ENCODE measurements at regions not wholly inside any gene's neighbourhood (a gene's known extent, or its start where the extent isn't known, plus 50 kb on each side); places are given as distances from the start of the nearest gene placed in this dataset.

DNA sequence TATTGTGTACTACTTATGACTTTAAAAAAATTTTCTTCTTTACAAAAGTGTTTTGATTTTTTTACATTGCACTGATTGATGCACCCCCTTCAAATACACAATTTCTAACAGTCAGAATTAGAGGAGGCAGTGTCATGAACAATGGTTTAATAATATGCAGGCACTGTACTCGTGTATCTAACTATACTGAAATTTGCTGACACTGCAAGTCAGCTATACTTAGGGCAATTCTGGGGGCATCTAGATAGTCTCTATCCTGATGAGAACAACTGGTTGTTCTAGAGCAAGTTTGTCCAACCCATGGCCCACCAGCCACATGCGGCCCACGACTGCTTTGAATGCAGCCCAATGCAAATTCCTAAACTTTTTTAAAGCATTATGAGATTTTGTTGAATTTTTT lies 375.6 kb downstream of the BCKDHB start:
- no peak for TF ChIP-seq CTCF (IDR thresholded peaks at IDR 0.05)
- Mint-ChIP-seq H3K9me3 (no peaks in the 10 kb centered on the region), H3K27ac (no peak overlapping the region), H3K4me3 (no peak overlapping the region), H3K36me3 (ENCODE audit: low read depth) (no peaks in the 10 kb centered on the region), H3K27me3 (ENCODE audit: insufficient read depth) (no peaks in the 10 kb centered on the region), H3K4me1 (ENCODE audit: low read depth) (peaks cover 31% of the 10 kb centered on the region)
- no peak for DNase-seq

DNA sequence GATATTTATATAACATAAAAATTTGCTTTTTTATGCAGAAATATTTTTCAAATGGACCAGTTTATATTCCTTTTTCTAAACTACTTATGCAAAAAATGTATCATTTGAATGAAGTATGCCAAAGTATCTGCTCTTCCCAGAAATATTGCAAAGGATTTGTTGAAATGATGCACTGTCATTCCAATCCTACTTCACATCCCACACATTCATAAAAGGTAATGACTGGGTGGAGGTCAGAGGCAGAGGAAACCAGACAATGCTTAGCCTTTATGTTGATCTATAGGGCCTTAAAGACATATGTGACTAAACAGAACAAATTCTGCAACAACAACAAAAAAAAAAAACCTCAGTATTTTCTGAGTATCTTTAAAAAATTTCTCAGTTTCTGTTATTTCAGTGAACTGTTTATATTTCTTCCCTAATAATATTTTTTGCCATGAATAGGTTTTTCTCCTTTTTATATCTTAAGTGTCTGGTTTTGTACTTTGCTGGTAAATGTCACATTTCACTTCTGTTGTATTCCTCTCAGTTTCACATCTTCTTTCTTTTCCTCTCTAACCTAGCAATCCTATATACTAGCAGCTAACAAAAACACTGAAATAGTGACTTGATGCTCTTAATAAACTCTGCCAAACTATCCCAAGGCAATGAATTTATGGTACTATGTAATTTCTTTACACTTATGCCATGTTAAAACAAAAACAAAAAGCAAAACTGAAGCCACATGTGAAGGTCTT lies 374.1 kb downstream of the BCKDHB start:
- H3K27ac Mint-ChIP-seq = no peak overlapping the region
- H3K36me3 Mint-ChIP-seq (ENCODE audit: low read depth) = no peaks in the 10 kb centered on the region
- TF ChIP-seq CTCF (IDR thresholded peaks at IDR 0.05) = no peak
- no peaks in the 10 kb centered on the region for H3K9me3 Mint-ChIP-seq
- DNase-seq = no peak
- H3K4me3 Mint-ChIP-seq = no peak overlapping the region
- H3K4me1 Mint-ChIP-seq (ENCODE audit: low read depth) = peaks cover 44% of the 10 kb centered on the region
- no peaks in the 10 kb centered on the region for H3K27me3 Mint-ChIP-seq (ENCODE audit: insufficient read depth)

DNA sequence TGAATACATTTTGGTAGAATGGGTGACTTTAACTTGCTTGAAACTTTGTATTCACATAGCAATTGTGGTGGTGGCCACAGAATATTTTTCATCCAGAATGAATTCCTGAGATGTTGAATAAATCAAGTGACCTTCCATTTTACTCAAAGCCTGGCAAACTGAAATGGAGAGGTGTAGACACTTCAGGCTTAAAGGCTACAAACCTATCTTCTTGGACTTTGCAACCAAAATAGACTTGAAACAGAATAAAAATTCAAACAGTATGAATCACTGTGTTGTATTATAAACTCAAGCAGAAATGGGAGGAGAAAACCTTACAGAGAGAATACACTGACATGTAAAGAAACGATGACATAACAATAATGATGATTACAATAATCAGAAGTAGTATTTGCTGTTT lies 371.6 kb downstream of the BCKDHB start:
- no peak for TF ChIP-seq CTCF (IDR thresholded peaks at IDR 0.05)
- Mint-ChIP-seq H3K27me3 (ENCODE audit: insufficient read depth) (no peaks in the 10 kb centered on the region), H3K36me3 (ENCODE audit: low read depth) (no peaks in the 10 kb centered on the region), H3K4me3 (0 out of 2 replicates have a peak overlapping the region, but pooled peaks have one; percentile 21), H3K4me1 (ENCODE audit: low read depth) (peaks cover 51% of the 10 kb centered on the region), H3K27ac (peak overlapping the region; percentile 69), H3K9me3 (no peaks in the 10 kb centered on the region)
- peak; percentile 3 for DNase-seq

DNA sequence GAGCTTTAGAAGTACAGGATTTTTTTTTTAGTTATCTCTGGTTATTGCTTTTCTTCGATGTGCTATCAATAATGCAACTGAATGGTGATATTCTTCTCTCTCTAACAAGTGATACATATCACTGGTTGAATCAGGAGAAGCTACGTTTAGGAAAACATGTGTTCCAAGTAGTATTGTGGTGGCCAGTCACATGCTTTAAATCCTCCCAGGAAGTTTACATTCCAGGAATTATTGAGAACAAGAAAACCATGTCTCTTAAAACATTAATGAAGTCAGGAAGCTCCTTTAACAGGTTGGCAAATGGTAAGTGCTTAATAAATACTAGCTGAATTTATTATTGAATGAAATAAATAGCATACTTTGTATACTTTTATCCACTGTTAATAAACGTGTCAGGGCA lies 371.1 kb downstream of the BCKDHB start:
- Mint-ChIP-seq H3K4me1 (ENCODE audit: low read depth) (peaks cover 55% of the 10 kb centered on the region), H3K27me3 (ENCODE audit: insufficient read depth) (no peaks in the 10 kb centered on the region), H3K4me3 (no peak overlapping the region), H3K36me3 (ENCODE audit: low read depth) (no peaks in the 10 kb centered on the region), H3K9me3 (no peaks in the 10 kb centered on the region), H3K27ac (peak overlapping the region; percentile 69)
- no peak for TF ChIP-seq CTCF (IDR thresholded peaks at IDR 0.05)
- DNase-seq = peak; percentile 24

- Mint-ChIP-seq H3K27me3 (ENCODE audit: insufficient read depth) (no peaks in the 10 kb centered on the region; the same call in none of the 2 replicates), H3K4me1 (ENCODE audit: low read depth) (peaks cover 33% of the 10 kb centered on the region), H3K27ac (0 out of 2 replicates have a peak overlapping the region, but pooled peaks have one; percentile 9), H3K36me3 (ENCODE audit: low read depth) (no peaks in the 10 kb centered on the region), H3K4me3 (no peak overlapping the region), H3K9me3 (no peaks in the 10 kb centered on the region)
- no peak for DNase-seq
- no peak for TF ChIP-seq CTCF (IDR thresholded peaks at IDR 0.05)
Observed at GRCh38 chr6:80472271-80472670, 365.8 kb downstream of the BCKDHB start.
